ENCODE measurements at regions not wholly inside any gene's neighbourhood (a gene's known extent, or its start where the extent isn't known, plus 50 kb on each side); places are given as distances from the start of the nearest gene placed in this dataset.

GRCh38 chr7:26467541-26467940, 175.9 kb downstream of the SNX10 start:
- Histone ChIP-seq H3K9me3 (no peaks in the 10 kb centered on the region), H3K9ac (ENCODE audit: low read depth in 2 of 2, low read length in 2 of 2) (no peak overlapping the region), H3K36me3 (no peaks in the 10 kb centered on the region), H3K27me3 (no peaks in the 10 kb centered on the region), H3K27ac (no peak overlapping the region), H3K4me3 (no peak overlapping the region), H3K4me1 (no peaks in the 10 kb centered on the region)
- TF ChIP-seq CTCF (IDR thresholded peaks at IDR 0.05): no peak
- no peak for DNase-seq
- intact Hi-C loops (cut with DNase I): no loop called here

- intact Hi-C loops (cut with DNase I): no loop called here
- Histone ChIP-seq H3K27ac (no peak overlapping the region), H3K4me1 (no peaks in the 10 kb centered on the region), H3K9me3 (no peaks in the 10 kb centered on the region), H3K4me3 (no peak overlapping the region), H3K27me3 (no peaks in the 10 kb centered on the region), H3K9ac (ENCODE audit: low read depth in 2 of 2, low read length in 2 of 2) (no peak overlapping the region), H3K36me3 (no peaks in the 10 kb centered on the region)
- no peak for DNase-seq
- TF ChIP-seq CTCF (IDR thresholded peaks at IDR 0.05): no peak
Observed at GRCh38 chr7:26468625-26469024, 177.0 kb downstream of the SNX10 start.

GRCh38 chr7:26469188-26469587, 177.5 kb downstream of the SNX10 start:
- intact Hi-C loops (cut with DNase I): no loop called here
- Histone ChIP-seq H3K9ac (ENCODE audit: low read depth in 2 of 2, low read length in 2 of 2) (no peak overlapping the region), H3K27me3 (no peaks in the 10 kb centered on the region), H3K9me3 (no peaks in the 10 kb centered on the region), H3K27ac (no peak overlapping the region), H3K4me1 (no peaks in the 10 kb centered on the region), H3K4me3 (no peak overlapping the region), H3K36me3 (no peaks in the 10 kb centered on the region)
- TF ChIP-seq CTCF (IDR thresholded peaks at IDR 0.05): no peak
- no peak for DNase-seq

GRCh38 chr7:26470691-26471090, 179.0 kb downstream of the SNX10 start:
- Histone ChIP-seq H3K36me3 (no peaks in the 10 kb centered on the region), H3K27ac (no peak overlapping the region), H3K4me3 (no peak overlapping the region), H3K4me1 (no peaks in the 10 kb centered on the region), H3K9me3 (no peaks in the 10 kb centered on the region), H3K9ac (ENCODE audit: low read depth in 2 of 2, low read length in 2 of 2) (no peak overlapping the region), H3K27me3 (no peaks in the 10 kb centered on the region)
- intact Hi-C loops (cut with DNase I): no loop called here
- DNase-seq: no peak
- no peak for TF ChIP-seq CTCF (IDR thresholded peaks at IDR 0.05)

GRCh38 chr7:26471306-26472075, 179.8 kb downstream of the SNX10 start:
- Histone ChIP-seq H3K9me3 (no peaks in the 10 kb centered on the region), H3K27me3 (no peaks in the 10 kb centered on the region), H3K9ac (ENCODE audit: low read depth in 2 of 2, low read length in 2 of 2) (no peak overlapping the region), H3K4me3 (no peak overlapping the region), H3K4me1 (no peaks in the 10 kb centered on the region), H3K36me3 (no peaks in the 10 kb centered on the region), H3K27ac (no peak overlapping the region)
- intact Hi-C loops (cut with DNase I): no loop called here
- TF ChIP-seq CTCF (IDR thresholded peaks at IDR 0.05): no peak
- DNase-seq: no peak
